Calu3 (cell line): ENCODE measurements at regions not wholly inside any gene's neighbourhood (a gene's known extent, or its start where the extent isn't known, plus 50 kb on each side); places are given as distances from the start of the nearest gene placed in this dataset.
"Not testable (repeated sequence)": the region's sequence is repeated elsewhere in the genome, so short reads cannot be mapped to it uniquely, and the experiment has no call there.

ENCODE experiments used
- BruUV-seq: library from RNA; stranded (reverse); fragments of 400-500 nt; replicated peaks from 2 replicates; lab custom pipeline; 2021; lab: Mats Ljungman, UMichigan
- CTCF ChIA-PET: fragments of 300-600 bp; sonication (Branson Sonifier 250); formaldehyde crosslinking; loops from one replicate; lab custom pipeline; 2022; ENCODE audit warnings: antibody characterized with exemption; lab: Charles Lee
- DNase-seq: peaks from one replicate; pipeline ENCODE4 v3.0.0; 2022
- H3K27ac Mint-ChIP-seq: one replicate; pipeline ENCODE4 v1.8.0; 2022; ENCODE audit warnings: mixed read lengths; ENCODE audit not compliant: unreplicated experiment
- H3K27me3 Mint-ChIP-seq: one replicate; pipeline ENCODE4 v1.8.0; 2022; ENCODE audit warnings: mixed read lengths; ENCODE audit not compliant: unreplicated experiment
- H3K36me3 Mint-ChIP-seq: one replicate; pipeline ENCODE4 v1.8.0; 2022; ENCODE audit warnings: mild to moderate bottlenecking, moderate library complexity, mixed read lengths; ENCODE audit not compliant: insufficient read depth, unreplicated experiment
- H3K4me1 Mint-ChIP-seq: one replicate; pipeline ENCODE4 v1.8.0; 2022; ENCODE audit warnings: mild to moderate bottlenecking, low read depth, mixed read lengths; ENCODE audit not compliant: unreplicated experiment
- H3K4me3 Mint-ChIP-seq: one replicate; pipeline ENCODE4 v1.8.0; 2022; ENCODE audit warnings: mild to moderate bottlenecking, low read depth, moderate library complexity, mixed read lengths; ENCODE audit not compliant: unreplicated experiment
- H3K9me3 Mint-ChIP-seq: one replicate; pipeline ENCODE4 v1.8.0; 2022; ENCODE audit warnings: low read depth, mixed read lengths; ENCODE audit not compliant: unreplicated experiment
- CTCF ChIP-seq: fragments of 200-600 bp; IDR thresholded peaks from one replicate; pipeline ENCODE4 v1.8.0; 2022; ENCODE audit warnings: antibody characterized with exemption; ENCODE audit not compliant: unreplicated experiment
- intact Hi-C: fragments of 100-400 bp; cut with micrococcal nuclease; formaldehyde crosslinking; loops from one replicate; pipeline ENCODE4 v1.10.0; 2022; ENCODE audit not compliant: unreplicated experiment

- no peak overlapping the region for H3K27ac Mint-ChIP-seq
- H3K4me3 Mint-ChIP-seq, result no peak overlapping the region
- no peak for TF ChIP-seq CTCF
- DNase-seq, result no peak
- no peaks in the 10 kb centered on the region for H3K4me1 Mint-ChIP-seq
- BruUV-seq, result no TSS peak
- intact Hi-C loops, result no loop called here
- no peaks in the 10 kb centered on the region for H3K9me3 Mint-ChIP-seq
- H3K27me3 Mint-ChIP-seq, result no peaks in the 10 kb centered on the region
- CTCF ChIA-PET, result no interaction called here
- H3K36me3 Mint-ChIP-seq, result no peaks in the 10 kb centered on the region
Observed at GRCh38 chr1:234763910-234764309, 153.9 kb upstream of the IRF2BP2 start.

- H3K4me3 Mint-ChIP-seq, result no peak overlapping the region
- CTCF ChIA-PET, result no interaction called here
Observed at GRCh38 chr1:234763367-234763766, 153.4 kb upstream of the IRF2BP2 start.

GRCh38 chr1:234762127-234762526, 152.1 kb upstream of the IRF2BP2 start:
- H3K36me3 Mint-ChIP-seq, H3K27ac Mint-ChIP-seq, H3K4me1 Mint-ChIP-seq, intact Hi-C loops, DNase-seq, BruUV-seq, H3K27me3 Mint-ChIP-seq, H3K9me3 Mint-ChIP-seq, CTCF ChIA-PET, H3K4me3 Mint-ChIP-seq: not testable (repeated sequence)

More at GRCh38 chr1:234763367-234763766, 153.4 kb upstream of the IRF2BP2 start:
- H3K36me3 Mint-ChIP-seq, result no peaks in the 10 kb centered on the region
- DNase-seq, result no peak
- H3K9me3 Mint-ChIP-seq, result no peaks in the 10 kb centered on the region
- H3K27ac Mint-ChIP-seq, result no peak overlapping the region
- TF ChIP-seq CTCF, result no peak
- H3K27me3 Mint-ChIP-seq, result no peaks in the 10 kb centered on the region
- H3K4me1 Mint-ChIP-seq, result no peaks in the 10 kb centered on the region
- intact Hi-C loops, result no loop called here
- no TSS peak for BruUV-seq

GRCh38 chr1:234760303-234760723, 150.3 kb upstream of the IRF2BP2 start:
- no peaks in the 10 kb centered on the region for H3K27me3 Mint-ChIP-seq
- DNase-seq, result no peak
- no peak overlapping the region for H3K27ac Mint-ChIP-seq
- intact Hi-C loops, result no loop called here
- no peaks in the 10 kb centered on the region for H3K36me3 Mint-ChIP-seq
- H3K4me3 Mint-ChIP-seq, result no peak overlapping the region
- H3K9me3 Mint-ChIP-seq, result no peaks in the 10 kb centered on the region
- peaks cover 9% of the 10 kb centered on the region for H3K4me1 Mint-ChIP-seq
- no peak for TF ChIP-seq CTCF
- no TSS peak for BruUV-seq
- CTCF ChIA-PET, result no interaction called here

DNA sequence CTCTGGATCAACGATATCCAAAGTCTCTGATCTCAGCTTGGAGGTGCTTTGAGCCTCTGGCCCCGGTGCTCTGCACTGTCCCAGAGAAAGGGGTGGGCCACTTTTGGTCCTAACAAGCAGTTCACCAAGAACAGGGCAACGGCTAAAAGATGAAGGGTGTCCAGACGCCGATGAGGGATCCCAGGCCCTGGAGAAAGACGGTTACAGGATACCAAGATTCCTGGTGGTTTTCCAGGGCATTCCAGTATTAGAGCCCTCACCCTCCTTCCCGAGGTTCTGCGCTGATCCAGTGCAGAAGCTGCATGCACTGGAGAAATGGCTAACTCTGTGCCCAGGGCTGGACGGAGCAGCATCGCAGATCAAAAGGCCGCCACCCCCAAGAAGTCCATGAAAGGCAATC, 149.9 kb upstream of the IRF2BP2 start:
- Mint-ChIP-seq H3K4me3 (no peak overlapping the region), H3K27me3 (no peaks in the 10 kb centered on the region), H3K36me3 (no peaks in the 10 kb centered on the region), H3K27ac (no peak overlapping the region), H3K4me1 (peaks cover 13% of the 10 kb centered on the region), H3K9me3 (no peaks in the 10 kb centered on the region)
- DNase-seq, result no peak
- CTCF ChIA-PET, result no interaction called here
- no peak for TF ChIP-seq CTCF
- intact Hi-C loops, result no loop called here
- no TSS peak for BruUV-seq
